SK-N-MC (cell line): ENCODE measurements at regions not wholly inside any gene's neighbourhood (a gene's known extent, or its start where the extent isn't known, plus 50 kb on each side); places are given as distances from the start of the nearest gene placed in this dataset.

ENCODE experiments used
- DNase-seq: peaks from one replicate; pipeline ENCODE4 v3.0.0-alpha.2; 2011; ENCODE audit warnings: low read depth, low spot score
- H3K27ac ChIP-seq: fragments of 200-600 bp; sonication (generic); 2 replicates; pipeline ENCODE4 v1.5.1; 2016; ENCODE audit warnings: mixed run types
- H3K36me3 ChIP-seq: fragments of 200-600 bp; sonication (generic); 2 replicates; pipeline ENCODE4 v1.6.1; 2017; ENCODE audit warnings: antibody characterized with exemption, low read length, mixed read lengths; ENCODE audit not compliant: insufficient read depth
- H3K4me3 ChIP-seq: fragments of 200-600 bp; sonication (generic); 2 replicates; pipeline ENCODE4 v1.5.1; 2016
- H3K9ac ChIP-seq: fragments of 200-600 bp; sonication (generic); 2 replicates; pipeline ENCODE4 v1.8.0; 2017; ENCODE audit warnings: mixed run types, mixed read lengths; ENCODE audit not compliant: insufficient read length
- H3K9me3 ChIP-seq: fragments of 200-600 bp; sonication (generic); 2 replicates; pipeline ENCODE4 v1.6.1; 2017; ENCODE audit warnings: low read depth, mild to moderate bottlenecking, antibody characterized with exemption, low read length, moderate library complexity, mixed read lengths
- EZH2 ChIP-seq: fragments of 200-600 bp; sonication (generic); IDR thresholded peaks from one replicate; pipeline ENCODE4 v1.6.1; 2017; ENCODE audit warnings: antibody characterized with exemption
- FOXP2 ChIP-seq: optimal IDR thresholded peaks from 2 replicates; pipeline ENCODE3; 2011; ENCODE audit warnings: mild to moderate bottlenecking, moderate library complexity; ENCODE audit not compliant: insufficient read depth; ENCODE audit errors: extremely low read length, control extremely low read depth
- POLR2AphosphoS5 ChIP-seq: IDR thresholded peaks from 2 replicates; pipeline ENCODE4 v1.6.1; 2012; ENCODE audit warnings: mild to moderate bottlenecking, low read depth, low read length, borderline replicate concordance

- TF ChIP-seq EZH2 (no peak), POLR2AphosphoS5 (no peak), FOXP2 (no peak)
- Histone ChIP-seq H3K36me3 (no peaks in the 10 kb centered on the region), H3K9me3 (no peaks in the 10 kb centered on the region), H3K9ac (no peak overlapping the region), H3K27ac (no peak overlapping the region), H3K4me3 (no peak overlapping the region)
- no peak for DNase-seq
Observed at GRCh38 chr5:2897276-2897961, 145.9 kb upstream of the IRX2 start.

GRCh38 chr5:2896371-2897275 is 145.1 kb upstream of the IRX2 start:
- Histone ChIP-seq H3K9me3 (no peaks in the 10 kb centered on the region), H3K36me3 (no peaks in the 10 kb centered on the region), H3K27ac (no peak overlapping the region), H3K4me3 (no peak overlapping the region), H3K9ac (no peak overlapping the region)
- DNase-seq: no peak
- no peak for TF ChIP-seq EZH2
- no peak for TF ChIP-seq FOXP2
- no peak for TF ChIP-seq POLR2AphosphoS5

- H3K9me3 ChIP-seq: no peaks in the 10 kb centered on the region
- DNase-seq: no peak
- no peak overlapping the region for H3K9ac ChIP-seq
- no peak for TF ChIP-seq EZH2
- TF ChIP-seq FOXP2: no peak
- no peak for TF ChIP-seq POLR2AphosphoS5
- no peak overlapping the region for H3K4me3 ChIP-seq
- no peaks in the 10 kb centered on the region for H3K36me3 ChIP-seq
- H3K27ac ChIP-seq: no peak overlapping the region
Observed at GRCh38 chr5:2895876-2896275, 144.4 kb upstream of the IRX2 start.

- Histone ChIP-seq H3K9me3 (no peaks in the 10 kb centered on the region), H3K9ac (no peak overlapping the region), H3K27ac (no peak overlapping the region), H3K36me3 (no peaks in the 10 kb centered on the region), H3K4me3 (no peak overlapping the region)
- DNase-seq: no peak
- TF ChIP-seq POLR2AphosphoS5: no peak
- no peak for TF ChIP-seq FOXP2
- TF ChIP-seq EZH2: no peak
Observed at GRCh38 chr5:2895196-2895595, 143.7 kb upstream of the IRX2 start.

- TF ChIP-seq EZH2 (no peak), FOXP2 (no peak), POLR2AphosphoS5 (no peak)
- Histone ChIP-seq H3K4me3 (no peak overlapping the region), H3K9me3 (no peaks in the 10 kb centered on the region), H3K36me3 (no peaks in the 10 kb centered on the region), H3K27ac (no peak overlapping the region), H3K9ac (no peak overlapping the region)
- DNase-seq: no peak
Observed at GRCh38 chr5:2894736-2895135, 143.3 kb upstream of the IRX2 start.

- no peak for DNase-seq
- no peaks in the 10 kb centered on the region for H3K9me3 ChIP-seq
- no peak overlapping the region for H3K27ac ChIP-seq
- H3K9ac ChIP-seq: no peak overlapping the region
- TF ChIP-seq FOXP2 (no peak), EZH2 (no peak), POLR2AphosphoS5 (no peak)
- no peak overlapping the region for H3K4me3 ChIP-seq
- H3K36me3 ChIP-seq: no peaks in the 10 kb centered on the region
Observed at GRCh38 chr5:2894316-2894715, 142.8 kb upstream of the IRX2 start.

GRCh38 chr5:2892466-2893000 is 141.1 kb upstream of the IRX2 start:
- TF ChIP-seq FOXP2 (no peak), EZH2 (no peak)

GRCh38 chr5:2891781-2892180 is 140.3 kb upstream of the IRX2 start:
- Histone ChIP-seq H3K36me3 (no peaks in the 10 kb centered on the region), H3K27ac (no peak overlapping the region), H3K9ac (no peak overlapping the region), H3K9me3 (no peaks in the 10 kb centered on the region), H3K4me3 (no peak overlapping the region)
- DNase-seq: no peak
- TF ChIP-seq EZH2 (no peak), FOXP2 (no peak), POLR2AphosphoS5 (no peak)

More at GRCh38 chr5:2892466-2893000, 141.1 kb upstream of the IRX2 start:
- no peak for DNase-seq
- H3K9ac ChIP-seq: no peak overlapping the region
- H3K9me3 ChIP-seq: no peaks in the 10 kb centered on the region
- no peaks in the 10 kb centered on the region for H3K36me3 ChIP-seq
- no peak overlapping the region for H3K4me3 ChIP-seq
- H3K27ac ChIP-seq: no peak overlapping the region
